Adrenal gland (tissue), 9 donors: ENCODE measurements at regions not wholly inside any gene's neighbourhood (a gene's known extent, or its start where the extent isn't known, plus 50 kb on each side); places are given as distances from the start of the nearest gene placed in this dataset.

ENCODE experiments used
- DNase-seq, 7 donors: peaks; one replicate each; pipeline ENCODE4 v3.0.0-alpha.2; 2019 to 2020
- H3K27ac ChIP-seq, 5 donors: fragments of 200-600 bp; sonication (generic) in 4 of 5; 1 replicate in 3 of 5; 2 replicates in 2 of 5; pipeline versions ENCODE4 v1.5.1 to v1.8.0; 2016 to 2020; ENCODE audit warnings: mild to moderate bottlenecking in 1 of 5
- H3K27me3 ChIP-seq: fragments of 200-600 bp; 2 replicates; pipeline ENCODE4 v1.8.0; 2021
- H3K36me3 ChIP-seq, 2 donors: fragments of 200-600 bp; replicated peaks in 1 of 2; 1 replicate in 1 of 2; 2 replicates in 1 of 2; pipeline versions ENCODE4 v1.5.1 to v1.8.0; 2018 to 2022
- H3K4me1 ChIP-seq, 2 donors: fragments of 200-600 bp; replicated peaks in 1 of 2; 1 replicate in 1 of 2; 2 replicates in 1 of 2; pipeline versions ENCODE4 v1.5.1 to v1.8.0; 2018 to 2021
- H3K4me3 ChIP-seq, 4 donors: fragments of 200-600 bp; sonication (generic) in 3 of 4; one replicate each; pipeline ENCODE4 v1.5.1; 2016 to 2018
- H3K9me3 ChIP-seq, 3 donors: fragments of 200-600 bp; sonication (generic) in 1 of 3; replicated peaks in 1 of 3; 1 replicate in 2 of 3; 2 replicates in 1 of 3; pipeline versions ENCODE4 v1.5.1 to v1.8.0; 2016 to 2021
- POLR2A ChIP-seq, 2 donors: fragments of 450-650 bp; IDR thresholded peaks; one replicate each; pipeline ENCODE4 v1.6.1; 2017; ENCODE audit warnings: antibody characterized with exemption in 2 of 2, mild to moderate bottlenecking in 2 of 2, moderate library complexity in 1 of 2
- WGBS, 4 donors: extraction: QIAGEN DNeasy Blood & Tissue Kit in 2 of 4; methylation state at CpG; one replicate each; pipeline versions ENCODE4 v1.1.5 to v1.1.7; 2013 to 2017; 5-methylcytosine and 5-hydroxymethylcytosine counted together
- intact Hi-C, 2 donors: fragments of 100-400 bp; cut with DNase I; formaldehyde crosslinking; loops; one replicate each; pipeline versions ENCODE4 v1.14.1 to v1.15.0; 2022 to 2023
- TF ChIP-seq, protein P1 (sequence below), 6 experiments: fragments of 450-650 bp in 4 of 6; fragments of 200-600 bp in 2 of 6; sonication (generic) in 1 of 6; IDR thresholded peaks; 1 replicate in 5 of 6; 2 replicates in 1 of 6; pipeline versions ENCODE4 v1.5.1 to v1.8.0; 2016 to 2021; ENCODE audit warnings: antibody characterized with exemption in 6 of 6, mild to moderate bottlenecking in 2 of 6, moderate library complexity in 1 of 6
- donor health status: healthy with polysubstance abuse.
- donor health status: Bipolar disorder and iron deficiency.
- donor health status: DM: yes; HTN: yes; CAD: no.
- donor health status: DM: no; HTN: no; CAD: no.
- donor health status: DM: no; HTN: no; CAD: no.

DNA sequence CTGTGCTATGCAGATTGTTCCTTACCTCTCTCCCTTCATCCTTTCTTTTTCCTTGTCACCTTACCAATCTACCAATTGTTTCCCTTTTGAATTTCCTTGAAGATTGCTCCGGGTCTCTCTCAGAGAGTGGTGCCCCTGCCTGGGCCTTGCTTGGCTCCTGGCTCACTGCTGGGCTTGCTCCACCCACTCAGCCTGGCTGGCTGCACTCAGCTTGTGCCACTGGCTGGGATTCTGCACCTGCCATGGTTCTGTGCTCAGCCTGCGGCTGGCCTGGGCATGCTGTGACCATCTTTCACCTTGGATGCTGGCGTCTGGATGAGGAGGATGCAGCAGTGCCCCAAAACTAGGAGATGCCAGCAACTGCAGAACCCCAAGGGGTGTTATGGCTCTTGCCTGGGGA, 463.9 kb upstream of the CXADR start:
- H3K36me3 ChIP-seq, result no peaks in the 10 kb centered on the region
- TF ChIP-seq POLR2A (IDR thresholded peaks at IDR 0.05), result no peak
- TF ChIP-seq, protein P1, sequence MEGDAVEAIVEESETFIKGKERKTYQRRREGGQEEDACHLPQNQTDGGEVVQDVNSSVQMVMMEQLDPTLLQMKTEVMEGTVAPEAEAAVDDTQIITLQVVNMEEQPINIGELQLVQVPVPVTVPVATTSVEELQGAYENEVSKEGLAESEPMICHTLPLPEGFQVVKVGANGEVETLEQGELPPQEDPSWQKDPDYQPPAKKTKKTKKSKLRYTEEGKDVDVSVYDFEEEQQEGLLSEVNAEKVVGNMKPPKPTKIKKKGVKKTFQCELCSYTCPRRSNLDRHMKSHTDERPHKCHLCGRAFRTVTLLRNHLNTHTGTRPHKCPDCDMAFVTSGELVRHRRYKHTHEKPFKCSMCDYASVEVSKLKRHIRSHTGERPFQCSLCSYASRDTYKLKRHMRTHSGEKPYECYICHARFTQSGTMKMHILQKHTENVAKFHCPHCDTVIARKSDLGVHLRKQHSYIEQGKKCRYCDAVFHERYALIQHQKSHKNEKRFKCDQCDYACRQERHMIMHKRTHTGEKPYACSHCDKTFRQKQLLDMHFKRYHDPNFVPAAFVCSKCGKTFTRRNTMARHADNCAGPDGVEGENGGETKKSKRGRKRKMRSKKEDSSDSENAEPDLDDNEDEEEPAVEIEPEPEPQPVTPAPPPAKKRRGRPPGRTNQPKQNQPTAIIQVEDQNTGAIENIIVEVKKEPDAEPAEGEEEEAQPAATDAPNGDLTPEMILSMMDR (IDR thresholded peaks at IDR 0.05), result no peak
- no peak for DNase-seq
- WGBS, 4 donors, result 54 to 100% (median 70%) methylated on average over 1 to 3 of the region's 3 CpGs
- no peaks in the 10 kb centered on the region for H3K4me1 ChIP-seq
- H3K27me3 ChIP-seq, result no peaks in the 10 kb centered on the region
- no peaks in the 10 kb centered on the region for H3K9me3 ChIP-seq
- H3K4me3 ChIP-seq, result no peak overlapping the region
- intact Hi-C loops, result loop anchor here in 1 of 2 donors (10.0 kb wide), 1 partner anchor 964 kb away; no protein-coding TSS in a partner anchor
- H3K27ac ChIP-seq, result no peak overlapping the region

DNA sequence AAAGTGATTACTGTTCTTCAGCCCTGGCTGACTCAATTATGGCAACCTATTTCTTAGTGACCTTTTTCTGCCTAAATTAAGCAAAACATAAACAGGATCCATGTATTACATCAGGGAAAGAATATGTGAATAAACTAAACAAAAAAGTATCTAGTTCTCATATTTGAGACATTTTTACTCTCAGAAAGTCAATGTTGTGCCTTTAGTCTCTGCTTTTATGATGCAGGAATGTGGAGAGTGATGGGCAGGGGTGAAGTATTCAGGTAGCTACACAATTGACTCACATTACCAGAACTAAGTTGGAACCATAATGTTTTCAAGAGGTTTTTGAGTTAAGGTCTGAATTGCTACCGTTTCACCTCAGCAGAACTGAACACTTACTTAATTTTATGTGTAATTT, 462.7 kb upstream of the CXADR start:
- Histone ChIP-seq H3K4me3 (no peak overlapping the region), H3K27ac (no peak overlapping the region), H3K4me1 (no peaks in the 10 kb centered on the region), H3K9me3 (no peaks in the 10 kb centered on the region), H3K36me3 (no peaks in the 10 kb centered on the region), H3K27me3 (no peaks in the 10 kb centered on the region)
- intact Hi-C loops, result no loop called here
- no peak for DNase-seq
- 81 to 100% (median 84%) methylated on average over 1 of the region's 1 CpG for WGBS, 4 donors
- TF ChIP-seq POLR2A (IDR thresholded peaks at IDR 0.05), result no peak
- TF ChIP-seq, protein P1 (IDR thresholded peaks at IDR 0.05), result no peak

DNA sequence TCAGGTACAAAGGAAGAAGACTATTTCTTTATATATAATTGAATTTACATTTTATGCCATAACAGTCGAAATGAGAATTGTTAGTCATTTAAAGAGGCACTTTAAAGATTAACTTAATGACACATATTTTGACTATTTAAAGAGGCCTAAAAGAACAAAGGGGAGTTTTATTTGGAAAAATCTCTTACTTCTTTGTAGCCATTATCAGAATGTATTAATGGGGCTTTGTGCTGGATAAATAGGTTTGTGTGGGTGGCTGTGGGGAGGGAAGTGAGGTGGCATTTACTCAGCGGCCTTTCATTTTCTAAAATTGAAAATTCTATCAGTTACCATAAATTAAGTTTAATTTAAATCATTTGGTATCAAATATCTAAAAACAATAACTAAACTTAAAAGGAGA, 462.2 kb upstream of the CXADR start:
- Histone ChIP-seq H3K4me1 (no peaks in the 10 kb centered on the region), H3K9me3 (no peaks in the 10 kb centered on the region), H3K27ac (no peak overlapping the region), H3K4me3 (no peak overlapping the region), H3K27me3 (no peaks in the 10 kb centered on the region), H3K36me3 (no peaks in the 10 kb centered on the region)
- TF ChIP-seq, protein P1 (IDR thresholded peaks at IDR 0.05), result no peak
- TF ChIP-seq POLR2A (IDR thresholded peaks at IDR 0.05), result no peak
- intact Hi-C loops, result no loop called here
- no peak for DNase-seq
- whole genome bisulfite sequencing, 4 donors, result 85 to 92% (median 88%) methylated on average over 2 of the region's 2 CpGs

DNA sequence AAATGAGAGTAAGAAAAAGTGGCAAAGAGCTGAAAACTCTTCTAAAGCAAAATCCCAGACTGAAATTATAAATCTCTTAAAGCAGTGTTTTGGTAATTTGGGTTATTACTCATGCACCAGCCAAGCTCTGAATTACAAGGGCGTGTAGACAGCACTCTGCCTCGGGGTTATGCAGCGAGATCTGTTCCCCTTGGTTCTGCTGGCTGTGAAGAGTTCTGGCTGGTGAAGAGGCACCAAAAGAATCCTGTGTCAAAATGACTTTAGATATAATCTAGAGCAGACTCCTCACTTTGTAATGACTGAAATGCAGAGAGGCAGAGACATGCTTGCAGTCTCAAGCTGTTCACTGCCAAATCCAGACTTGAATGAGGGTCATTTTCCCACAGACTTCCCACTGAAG, 461.8 kb upstream of the CXADR start:
- H3K4me1 ChIP-seq, result no peaks in the 10 kb centered on the region

More for the DNA sequence above, 461.8 kb upstream of the CXADR start:
- intact Hi-C loops, result no loop called here
- WGBS, 4 donors, result 62 to 75% (median 67%) methylated on average over 3 of the region's 3 CpGs
- no peak overlapping the region for H3K4me3 ChIP-seq
- peak in 1 of 7 donors; percentile 52 for DNase-seq
- H3K36me3 ChIP-seq, result no peaks in the 10 kb centered on the region
- H3K27me3 ChIP-seq, result no peaks in the 10 kb centered on the region
- no peak for TF ChIP-seq POLR2A (IDR thresholded peaks at IDR 0.05)
- TF ChIP-seq, protein P1 (IDR thresholded peaks at IDR 0.05), result no peak
- H3K27ac ChIP-seq, result no peak overlapping the region
- H3K9me3 ChIP-seq, result no peaks in the 10 kb centered on the region
